Fibroblast of gingiva (primary cell): ENCODE measurements at regions not wholly inside any gene's neighbourhood (a gene's known extent, or its start where the extent isn't known, plus 50 kb on each side); places are given as distances from the start of the nearest gene placed in this dataset.
A peak's percentile ranks its signal among the peaks of the same experiment; 100 is the strongest.
"Not testable (repeated sequence)": the region's sequence is repeated elsewhere in the genome, so short reads cannot be mapped to it uniquely, and the experiment has no call there.

Experiments
- DNase-seq: peaks from one replicate; pipeline ENCODE4 v3.0.0-alpha.2; 2011; ENCODE audit warnings: low read depth

DNA sequence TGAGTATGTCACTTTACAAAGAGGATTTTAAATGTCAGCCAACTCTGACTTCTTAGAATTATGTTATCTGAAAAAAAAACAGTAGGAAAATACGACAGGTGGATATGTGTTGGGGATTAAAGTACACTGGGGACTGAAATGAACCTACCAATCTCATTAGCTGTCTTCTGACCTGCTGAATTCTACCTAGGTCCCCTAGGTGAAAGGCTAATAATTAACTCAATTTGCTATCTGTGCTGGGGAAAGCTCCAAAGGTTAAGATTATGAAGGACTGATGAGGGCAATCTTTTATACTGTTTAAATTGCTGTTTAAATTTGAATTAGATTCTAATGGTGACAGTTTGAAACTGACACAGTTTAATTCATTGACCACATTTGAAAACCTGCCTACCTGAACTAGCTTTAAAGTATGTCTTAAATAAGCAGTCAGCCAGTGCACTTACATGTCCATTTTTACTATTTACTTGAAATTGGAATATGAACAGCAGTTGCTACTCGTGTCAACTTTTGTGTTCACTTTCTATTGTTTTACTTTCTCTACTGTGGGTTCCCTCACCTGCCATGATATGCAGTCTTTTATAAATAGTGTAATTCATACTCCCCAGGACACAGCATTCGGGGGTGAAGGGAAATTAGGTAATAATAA, 977.3 kb downstream of the C4orf33 start:
- no peak for DNase-seq

DNA sequence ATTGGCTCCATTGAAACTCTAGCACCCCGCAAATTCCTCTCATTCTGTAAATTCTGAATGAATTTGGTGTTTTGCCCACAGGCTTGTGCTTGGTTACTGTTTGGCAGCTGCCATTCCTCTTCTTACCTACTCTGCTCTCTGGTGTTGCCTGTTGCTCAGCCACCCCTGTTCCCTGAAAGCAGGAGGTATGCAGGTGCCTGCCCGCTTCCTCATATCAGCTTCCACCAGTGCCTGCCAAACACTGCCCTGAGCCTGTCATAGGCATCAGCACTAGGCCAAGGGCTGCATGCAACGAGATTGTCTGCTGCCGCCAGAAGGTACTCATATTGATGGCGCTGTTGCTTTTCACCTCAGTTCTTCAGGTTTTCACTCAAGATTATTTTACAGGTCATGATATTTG, 978.1 kb downstream of the C4orf33 start:
- no peak for DNase-seq

DNA sequence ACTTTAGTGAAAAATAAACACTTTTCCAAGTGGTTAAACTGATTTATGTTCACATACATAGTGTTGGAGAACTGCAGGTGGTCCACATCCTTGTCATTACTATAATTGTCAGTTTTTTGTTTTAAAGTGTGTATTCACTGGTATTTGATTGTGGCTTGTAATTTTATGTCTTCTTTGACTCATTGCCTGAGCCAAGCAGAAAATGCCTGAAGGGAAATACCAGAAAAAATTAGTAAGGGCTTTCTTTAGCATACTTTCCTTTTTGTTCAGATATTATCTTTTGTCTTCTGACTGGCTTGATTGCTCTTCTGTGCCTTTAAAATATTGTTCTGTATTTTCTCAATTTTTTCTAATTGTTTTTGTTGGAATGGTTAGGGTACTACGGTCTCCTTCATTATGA, 981.3 kb downstream of the C4orf33 start:
- no peak for DNase-seq

DNA sequence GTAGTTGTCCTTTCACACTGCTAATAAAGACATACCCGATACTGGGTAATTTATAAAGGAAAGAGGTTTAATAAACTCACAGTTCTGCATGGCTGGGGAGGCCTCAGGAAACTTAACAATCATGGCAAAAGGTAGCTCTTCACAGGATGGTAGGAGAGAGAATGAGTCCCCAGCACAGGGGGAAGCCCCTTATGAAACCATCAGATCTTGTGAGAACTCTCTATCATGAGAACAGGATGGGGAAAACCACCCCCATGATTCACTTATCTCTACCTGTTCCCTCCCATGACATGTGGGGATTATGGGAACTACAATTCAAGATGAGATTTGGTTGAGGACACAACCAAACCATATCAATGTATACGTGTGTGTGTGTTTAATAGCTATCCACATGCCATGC, 983.1 kb downstream of the C4orf33 start:
- not testable (repeated sequence) for DNase-seq

DNA sequence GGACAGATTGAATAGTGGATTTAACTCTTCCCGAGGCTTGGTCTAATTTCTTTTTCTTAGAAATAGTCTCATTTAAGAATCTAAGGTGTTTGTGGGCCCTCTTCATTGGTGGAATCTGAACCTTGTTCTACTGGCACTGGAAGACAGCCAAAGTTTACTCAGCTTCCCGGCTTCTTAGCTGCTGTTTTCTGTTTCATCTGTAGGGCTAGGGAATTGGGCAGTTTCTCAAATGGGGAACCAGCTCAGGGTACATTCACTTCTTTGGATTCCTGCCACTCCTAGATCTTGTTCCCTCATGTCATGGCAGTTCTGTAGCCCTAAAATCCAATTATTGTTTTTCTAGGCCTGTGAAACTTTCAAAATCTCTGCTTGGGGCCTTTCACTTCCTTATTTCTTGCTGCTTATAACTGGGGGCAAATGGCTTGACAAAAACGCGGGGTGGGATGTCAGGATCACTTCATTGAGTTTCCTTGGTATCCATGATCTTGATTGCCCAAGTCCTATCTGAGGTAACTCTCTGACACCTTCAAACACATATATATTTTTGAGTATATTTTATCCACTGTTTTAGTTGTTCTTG, 985.0 kb downstream of the C4orf33 start:
- DNase-seq: no peak

DNA sequence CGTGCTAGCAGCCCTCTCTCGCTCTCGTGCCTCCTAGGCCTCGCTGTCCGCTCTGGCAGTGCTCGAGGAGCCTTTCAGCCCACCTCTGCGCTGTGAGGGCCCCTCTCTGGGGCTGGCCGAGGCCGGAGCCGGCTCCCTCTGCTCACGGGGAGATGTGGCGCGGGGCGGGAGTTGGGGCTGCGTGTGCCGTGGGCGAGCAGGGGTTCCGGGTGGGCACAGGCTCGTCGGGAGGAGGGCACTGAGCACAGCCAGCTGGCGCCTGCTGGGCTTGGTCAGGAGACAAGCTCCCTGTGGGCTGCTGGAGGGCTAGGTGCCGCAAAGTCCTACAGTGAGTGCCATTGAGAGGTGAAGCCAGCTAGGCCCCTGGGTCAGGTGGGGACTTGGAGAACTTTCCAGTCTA, 994.5 kb downstream of the C4orf33 start:
- DNase-seq: no peak

DNA sequence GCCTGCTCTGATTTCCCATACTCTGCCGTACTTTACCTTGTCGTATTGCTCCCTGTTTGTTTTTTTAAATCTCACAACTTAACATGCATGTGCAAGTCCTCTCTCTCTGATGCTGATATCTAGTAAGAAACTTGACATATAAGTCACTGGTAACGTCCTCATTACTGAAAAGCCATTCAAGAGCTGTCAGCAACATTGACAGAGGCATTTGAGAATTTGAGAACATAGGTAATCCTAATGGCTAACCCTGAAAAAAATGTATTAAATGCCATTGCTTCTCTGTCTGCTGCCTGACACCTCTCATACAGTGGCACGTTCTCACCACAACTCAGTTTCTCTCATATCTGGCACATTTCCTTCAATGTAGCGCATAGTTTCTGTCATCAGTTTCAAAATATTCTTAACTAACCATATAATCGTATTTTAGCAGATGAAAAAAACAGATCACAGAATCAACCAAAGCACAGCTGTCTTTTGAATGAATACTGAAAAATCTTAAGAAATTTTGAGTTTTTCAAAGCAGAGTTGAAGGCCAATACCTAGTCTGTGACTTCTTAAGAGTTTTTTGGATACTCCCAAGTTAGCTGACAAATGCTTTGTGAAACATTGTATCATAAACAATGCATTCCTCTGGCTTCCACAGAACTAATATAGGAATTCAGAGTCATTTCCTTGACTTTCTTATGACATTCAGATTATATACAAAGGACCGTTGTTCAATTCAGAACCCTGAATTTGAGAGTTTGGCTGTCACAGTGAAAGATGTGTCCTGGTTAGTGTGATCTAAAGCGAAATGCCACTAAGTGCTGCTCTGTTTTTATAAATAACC, 996.4 kb downstream of the C4orf33 start:
- no peak for DNase-seq

DNA sequence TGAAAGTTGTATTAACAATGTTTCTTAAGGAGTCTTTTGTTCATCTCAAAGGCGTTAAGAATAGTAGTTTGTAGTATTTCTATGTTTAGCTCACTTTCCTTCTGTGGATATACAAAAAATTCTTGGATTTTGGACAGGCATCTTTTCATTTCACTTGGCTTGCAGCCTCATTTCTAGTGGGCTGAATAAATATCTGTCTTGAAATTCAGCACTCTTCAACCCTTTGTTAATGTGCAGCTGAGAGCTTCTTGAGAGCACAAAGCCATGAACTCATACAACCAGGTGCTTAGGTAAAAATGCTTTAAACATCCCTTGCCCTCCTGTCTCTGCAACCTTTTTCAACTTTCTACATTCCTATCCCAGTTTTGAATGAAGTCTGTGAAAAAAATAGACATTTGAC, 1003.2 kb downstream of the C4orf33 start:
- DNase-seq: no peak

DNA sequence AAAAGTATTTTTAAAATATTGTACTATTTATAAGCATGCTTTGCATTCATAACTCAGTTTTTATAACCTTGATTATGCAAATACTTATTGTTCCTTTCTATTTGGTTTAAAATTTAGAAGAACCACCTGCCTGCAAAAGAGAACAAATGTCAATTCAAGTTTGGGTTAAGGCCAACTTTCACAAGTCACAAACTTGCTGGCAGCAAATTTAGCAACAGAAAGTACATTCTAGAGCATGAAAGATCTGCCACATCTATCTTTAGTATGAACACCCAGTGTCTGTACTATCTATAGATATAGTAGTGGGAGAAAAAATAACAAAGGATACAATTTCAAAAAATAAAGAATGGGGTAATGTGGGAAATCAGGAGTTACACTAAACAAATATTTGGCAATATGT, 1014.2 kb downstream of the C4orf33 start:
- no peak for DNase-seq

DNA sequence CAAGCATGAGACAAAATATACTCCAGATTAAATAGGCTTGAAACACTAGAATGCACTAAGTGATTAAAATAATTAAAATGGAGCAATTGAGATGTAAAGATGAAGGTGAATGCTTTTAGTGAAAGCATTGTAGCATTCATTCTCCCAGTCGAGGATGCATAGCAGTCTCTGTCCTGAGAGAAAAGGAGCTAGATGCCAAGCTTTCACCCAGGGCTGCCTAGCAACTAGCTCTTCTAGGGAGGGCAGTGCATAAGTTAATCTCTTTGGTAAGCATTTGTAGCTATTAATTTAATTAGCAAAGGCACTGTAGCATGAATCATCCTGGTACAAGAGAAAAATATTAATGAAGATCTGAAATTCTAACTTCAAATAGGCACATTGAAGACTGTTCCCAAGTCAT, 1014.8 kb downstream of the C4orf33 start:
- DNase-seq: no peak

DNA sequence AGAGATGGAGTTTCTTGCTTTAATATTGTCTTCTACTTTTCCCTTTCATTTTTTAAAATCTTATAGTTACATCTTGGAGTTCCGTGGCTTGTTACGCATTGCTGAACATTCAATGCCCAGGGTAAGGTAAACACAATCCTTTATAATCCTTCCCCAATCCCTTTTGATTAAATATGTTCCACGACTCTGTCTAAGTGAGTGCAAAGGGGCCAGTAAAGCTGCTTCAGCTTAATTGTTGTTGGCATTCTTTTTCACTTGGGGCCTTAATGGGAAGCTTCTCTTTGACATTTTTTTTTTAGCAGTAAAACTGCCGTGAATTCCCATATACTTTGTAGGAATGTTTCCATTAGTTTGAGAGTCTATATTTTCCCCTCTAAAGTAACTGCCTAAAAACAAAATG, 1028.1 kb downstream of the C4orf33 start:
- DNase-seq: no peak

DNA sequence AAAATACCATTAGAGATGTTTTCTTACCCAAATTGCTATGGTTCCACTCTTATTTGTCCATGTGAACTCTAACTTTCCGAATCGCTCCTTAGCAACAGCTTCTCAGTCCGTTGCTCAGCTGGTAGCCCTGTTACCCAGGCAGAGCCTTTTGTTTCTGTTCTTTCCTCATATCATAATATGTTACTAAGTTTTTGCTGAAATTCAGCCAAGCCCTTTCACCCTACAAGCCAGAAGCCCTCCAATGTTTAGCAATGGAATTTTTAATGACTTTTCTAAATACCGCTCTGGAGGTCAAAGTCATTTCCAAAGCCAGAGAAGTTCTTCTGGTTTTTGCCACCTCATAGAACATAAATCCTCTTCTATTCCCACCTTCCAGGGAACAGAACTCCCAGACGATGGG, 1029.5 kb downstream of the C4orf33 start:
- no peak for DNase-seq

DNA sequence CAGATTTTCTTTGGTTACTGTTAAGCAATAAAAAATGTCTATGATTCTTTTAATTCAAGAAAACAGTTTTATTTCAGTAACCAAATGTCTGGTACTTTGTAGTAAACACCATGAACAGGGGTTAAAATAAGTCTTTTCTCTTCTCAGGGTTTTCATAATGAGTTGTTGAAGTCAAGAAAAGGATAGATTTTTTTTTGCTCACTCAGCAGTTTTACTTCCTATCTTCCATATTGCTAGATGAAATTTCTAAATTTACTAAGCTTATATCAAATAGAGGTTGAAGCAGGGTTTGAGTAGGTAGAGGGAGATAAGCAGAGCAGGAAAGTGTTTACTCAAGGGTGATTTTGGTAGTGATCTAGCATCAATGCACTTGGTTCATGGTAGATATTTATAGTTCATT, 1031.3 kb downstream of the C4orf33 start:
- DNase-seq: no peak

DNA sequence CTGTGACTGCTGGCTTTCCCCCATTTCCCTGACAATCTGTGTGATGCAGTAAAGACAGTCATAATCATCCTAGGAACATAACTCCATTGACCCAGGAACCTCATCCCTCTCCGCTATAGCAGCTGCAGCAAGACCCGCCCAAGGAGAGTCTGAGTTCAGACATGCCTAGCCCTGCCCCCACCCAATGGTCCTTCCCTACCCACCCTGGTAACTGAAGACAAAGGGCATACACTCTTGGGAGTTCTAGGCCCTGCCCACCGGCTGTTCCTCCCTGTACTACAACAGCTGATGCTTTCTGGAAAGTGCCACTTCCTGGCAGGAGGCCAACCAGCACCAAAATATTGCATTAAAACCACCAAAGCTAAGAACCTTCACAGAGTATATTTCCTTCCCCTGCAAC, 1035.6 kb downstream of the C4orf33 start:
- no peak for DNase-seq

DNA sequence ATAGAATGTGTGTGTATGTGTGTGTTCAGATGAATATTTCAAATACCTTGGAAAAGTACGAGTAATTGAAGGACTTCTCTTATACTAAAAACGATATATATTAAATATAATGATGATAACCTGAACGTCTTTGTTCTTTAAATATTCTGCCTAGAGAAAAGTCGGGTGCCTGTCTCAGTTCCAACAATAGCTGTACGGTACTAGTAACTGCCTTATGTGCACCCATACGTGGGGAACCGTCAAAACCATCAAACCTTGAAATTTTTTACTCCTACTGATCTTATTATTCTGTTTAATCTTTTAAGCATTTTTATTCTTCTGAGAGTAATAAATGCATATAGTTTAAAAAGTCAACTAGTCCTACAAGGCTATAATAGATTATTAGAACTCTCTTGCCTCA, 1045.7 kb downstream of the C4orf33 start:
- DNase-seq: no peak

DNA sequence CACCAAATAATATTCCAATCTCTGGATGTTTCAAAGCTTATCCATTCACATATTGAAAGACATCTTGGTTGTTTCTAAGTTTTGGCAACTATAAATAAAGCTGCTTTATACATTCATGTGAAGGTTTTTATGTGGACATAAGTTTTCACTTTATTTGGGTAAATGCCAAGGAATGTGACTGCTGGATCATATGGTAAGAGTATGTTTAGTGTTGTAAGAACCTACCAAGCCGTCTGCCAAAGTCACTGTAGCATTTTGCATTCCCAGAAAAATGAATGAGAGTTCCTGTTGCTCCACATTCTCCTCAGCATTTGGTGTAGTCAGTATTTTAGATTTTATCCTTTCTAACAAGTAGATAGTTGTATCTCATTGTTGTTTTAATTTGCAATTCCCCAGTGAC, 1047.7 kb downstream of the C4orf33 start:
- DNase-seq: no peak

DNA sequence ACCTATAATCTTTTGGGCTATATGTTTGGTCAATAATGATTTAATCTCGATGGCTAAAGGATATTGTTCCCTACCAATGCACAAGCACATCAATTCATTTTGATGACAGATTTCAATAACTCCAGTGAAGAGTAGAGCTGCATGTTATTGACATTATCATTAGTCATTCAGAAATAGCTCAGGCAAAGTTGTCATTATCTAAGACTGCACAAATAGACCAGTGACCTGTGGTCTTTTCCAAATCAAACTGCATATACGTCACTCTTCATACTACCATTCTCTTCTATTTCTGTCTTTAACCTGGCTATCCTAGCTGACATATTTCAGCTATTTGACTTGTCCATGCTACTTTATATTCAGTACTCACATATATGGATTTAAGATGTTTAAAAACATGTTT, 1050.8 kb downstream of the C4orf33 start:
- no peak for DNase-seq

DNA sequence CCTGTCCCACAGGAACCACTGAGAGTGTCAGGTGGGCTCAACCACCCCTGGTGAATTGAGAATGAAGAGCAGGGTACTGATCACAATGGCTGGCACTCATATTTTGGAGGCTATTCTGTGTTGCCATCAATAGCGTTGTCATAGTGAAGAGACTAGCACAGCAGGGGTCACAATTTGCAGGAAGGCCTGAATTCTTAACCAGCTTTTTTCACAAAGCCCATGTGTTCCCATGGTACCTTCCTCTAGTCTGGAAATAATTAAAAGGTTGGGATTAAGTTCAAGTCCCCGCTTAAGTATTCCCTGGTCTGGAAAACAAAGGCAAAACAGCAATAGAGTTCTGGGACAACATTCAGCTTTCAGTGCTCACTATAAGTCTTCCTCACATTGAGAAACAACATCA, 1051.7 kb downstream of the C4orf33 start:
- DNase-seq: no peak

DNA sequence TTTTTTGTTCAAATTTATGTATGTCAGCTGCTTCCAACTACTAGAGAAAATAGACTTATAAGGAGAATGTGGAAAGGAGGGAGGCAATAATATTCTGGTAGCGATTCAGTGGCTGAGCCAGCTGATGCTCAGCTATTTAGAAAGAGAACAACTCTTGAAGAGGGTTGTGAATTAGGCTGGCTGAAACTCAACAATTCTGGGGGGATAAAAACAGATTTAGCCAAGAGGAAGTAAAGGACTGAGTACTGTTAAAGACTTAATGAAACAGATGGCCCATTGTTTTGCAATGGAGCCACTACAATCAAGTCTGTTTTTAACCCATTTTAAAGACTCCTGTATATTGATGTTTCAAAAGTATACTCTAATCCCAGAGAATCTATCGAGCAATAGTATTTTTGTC, 1058.9 kb downstream of the C4orf33 start:
- no peak for DNase-seq

DNA sequence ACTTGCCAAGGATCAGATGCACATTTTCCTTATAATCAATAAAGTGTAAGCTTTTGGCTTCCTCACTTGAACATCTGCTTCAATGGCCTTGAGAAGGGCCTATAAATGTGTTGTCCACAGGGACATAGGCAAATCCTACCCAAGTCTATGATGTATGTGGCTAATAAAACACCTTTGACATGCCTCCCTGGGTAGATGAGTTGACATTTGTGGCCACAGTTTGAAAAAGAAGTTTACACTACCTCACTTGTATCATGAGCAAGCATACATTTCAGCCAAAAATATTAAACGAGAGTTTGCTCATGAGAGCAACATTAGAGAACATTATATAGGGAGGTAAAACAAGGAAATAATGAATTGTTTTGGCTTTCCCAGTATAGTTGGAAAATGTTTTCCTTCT, 1067.7 kb downstream of the C4orf33 start:
- DNase-seq: no peak

DNA sequence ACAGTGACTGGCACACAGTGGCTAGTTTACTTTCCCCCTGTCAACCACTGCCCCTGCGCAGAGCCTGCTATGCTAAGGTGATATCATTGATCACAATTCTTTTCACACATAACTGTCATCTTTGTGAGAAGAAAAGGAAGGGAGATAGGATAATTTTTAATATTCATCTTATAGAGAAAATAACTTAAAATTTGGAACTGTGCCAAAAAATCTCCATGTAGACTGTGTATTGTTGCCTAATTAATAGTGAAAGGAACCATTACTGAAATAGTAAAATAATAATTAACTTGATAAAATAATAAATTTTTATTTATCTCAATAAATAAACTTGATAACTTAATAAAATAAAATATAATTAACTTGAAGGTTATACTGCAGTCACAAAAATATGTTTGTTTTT, 1069.4 kb downstream of the C4orf33 start:
- DNase-seq: no peak

DNA sequence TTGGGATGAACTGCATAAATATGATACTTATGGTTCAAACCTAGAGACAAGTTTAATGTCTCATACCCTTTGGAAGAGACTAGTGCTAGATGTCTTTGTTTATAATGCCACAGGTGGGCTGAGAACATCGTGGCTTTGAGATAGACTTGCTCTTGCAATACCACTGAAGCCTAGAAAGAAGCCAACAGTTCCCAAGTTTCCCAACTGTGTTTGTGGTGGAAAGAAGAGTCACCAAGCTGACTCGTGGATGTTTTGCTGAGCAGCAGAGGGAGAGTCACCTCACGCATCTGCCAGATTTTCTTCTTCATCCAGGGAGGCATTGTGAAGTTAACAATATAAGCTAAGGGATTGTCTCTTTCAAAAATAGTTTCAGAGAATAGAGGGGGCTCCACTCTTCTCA, 1076.2 kb downstream of the C4orf33 start:
- DNase-seq: peak; percentile 34

DNA sequence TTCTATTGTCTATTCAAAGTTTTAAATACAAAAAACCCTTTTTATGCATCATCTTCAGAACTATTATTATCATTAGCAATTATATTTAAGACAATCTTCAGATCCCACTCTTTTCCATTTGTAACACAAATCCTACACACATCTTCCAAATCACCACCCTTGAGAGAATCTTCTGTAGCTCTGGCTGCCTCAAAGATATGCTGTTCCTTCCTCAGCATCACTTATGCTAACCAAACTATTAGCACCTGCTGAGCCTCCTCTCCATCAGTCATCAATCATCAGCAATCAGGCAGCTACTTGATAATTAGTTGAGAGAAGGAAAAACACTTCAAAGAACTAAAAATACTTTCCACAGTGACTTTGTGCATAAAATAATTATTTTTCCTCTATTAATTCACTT, 1082.2 kb downstream of the C4orf33 start:
- DNase-seq: no peak

DNA sequence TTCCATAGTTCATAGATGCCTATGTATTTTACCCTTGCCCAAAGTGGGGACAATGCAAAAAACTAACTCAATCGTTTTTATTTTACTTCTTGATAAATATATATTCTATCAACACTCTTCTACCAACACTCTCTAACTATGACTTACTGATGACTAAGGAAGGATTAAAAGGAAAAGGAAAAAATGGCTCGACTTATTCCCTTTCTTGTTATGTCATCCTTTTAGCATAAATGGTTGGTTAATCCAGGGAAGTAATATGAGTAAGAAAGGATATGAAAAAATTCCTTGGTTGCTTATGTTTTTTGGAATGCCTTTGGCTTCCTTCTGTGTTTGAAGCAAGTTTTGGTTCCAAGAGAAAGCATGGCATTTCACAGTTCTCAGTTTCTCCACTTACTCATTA, 1087.1 kb downstream of the C4orf33 start:
- DNase-seq: peak; percentile 1
